DOHH2 (cell line): ENCODE measurements at regions not wholly inside any gene's neighbourhood (a gene's known extent, or its start where the extent isn't known, plus 50 kb on each side); places are given as distances from the start of the nearest gene placed in this dataset.

ENCODE experiments used
- H3F3A ChIP-seq: fragments of 200-600 bp; sonication (generic), shearing (Covaris generic); 2 replicates; pipeline ENCODE4 v1.6.0; 2016; ENCODE audit warnings: antibody characterized with exemption, mild to moderate bottlenecking; ENCODE audit not compliant: control insufficient read depth, insufficient read depth
- H3K27ac ChIP-seq: fragments of 200-600 bp; sonication (generic); 2 replicates; pipeline ENCODE4 v1.5.1; 2014; ENCODE audit warnings: low read depth, mild to moderate bottlenecking, low read length, moderate library complexity
- H3K27me3 ChIP-seq: fragments of 200-600 bp; sonication (generic); 2 replicates; pipeline ENCODE4 v1.6.1; 2014; ENCODE audit warnings: mild to moderate bottlenecking, low read length, mixed read lengths; ENCODE audit not compliant: control insufficient read depth
- H3K36me3 ChIP-seq: fragments of 200-600 bp; sonication (generic); 2 replicates; pipeline ENCODE4 v1.6.1; 2014; ENCODE audit warnings: mild to moderate bottlenecking, low read length, moderate library complexity, mixed read lengths; ENCODE audit not compliant: control insufficient read depth
- H3K4me1 ChIP-seq: fragments of 200-600 bp; sonication (generic); 2 replicates; pipeline ENCODE4 v1.6.1; 2014; ENCODE audit warnings: mild to moderate bottlenecking, low read length, mixed read lengths; ENCODE audit not compliant: control insufficient read depth
- H3K4me2 ChIP-seq: fragments of 200-600 bp; sonication (generic); 2 replicates; pipeline ENCODE4 v1.6.0; 2014; ENCODE audit warnings: mild to moderate bottlenecking, low read length, moderate library complexity
- H3K4me3 ChIP-seq: fragments of 200-600 bp; sonication (generic); 2 replicates; pipeline ENCODE4 v1.5.1; 2014; ENCODE audit warnings: mild to moderate bottlenecking, low read length, mixed read lengths
- H3K79me2 ChIP-seq: fragments of 200-600 bp; sonication (generic); 2 replicates; pipeline ENCODE4 v1.6.1; 2014; ENCODE audit warnings: mild to moderate bottlenecking, low read length, mixed read lengths; ENCODE audit not compliant: control insufficient read depth
- H3K9me2 ChIP-seq: fragments of 200-600 bp; sonication (generic); replicated peaks from 2 replicates; pipeline ENCODE4 v1.6.1; 2014; ENCODE audit warnings: mild to moderate bottlenecking, low read length, mixed read lengths; ENCODE audit not compliant: control insufficient read depth
- H3K9me3 ChIP-seq: fragments of 200-600 bp; sonication (generic); 2 replicates; pipeline ENCODE4 v1.6.1; 2014; ENCODE audit warnings: antibody characterized with exemption, low read length, mixed read lengths; ENCODE audit not compliant: control insufficient read depth, insufficient read depth
- H4K20me1 ChIP-seq: fragments of 200-600 bp; sonication (generic); 2 replicates; pipeline ENCODE4 v1.6.0; 2014; ENCODE audit warnings: low read depth, mild to moderate bottlenecking, antibody characterized with exemption, low read length, moderate library complexity; ENCODE audit not compliant: control insufficient read depth, insufficient read depth
- EZH2phosphoT487 ChIP-seq: fragments of 200-600 bp; sonication (generic); IDR thresholded peaks from 2 replicates; pipeline ENCODE4 v1.6.1; 2017; ENCODE audit warnings: borderline replicate concordance, mild to moderate bottlenecking, antibody characterized with exemption, low read length, moderate library complexity, mixed read lengths
- TF ChIP-seq, protein P1 (sequence below): fragments of 200-600 bp; sonication (generic); IDR thresholded peaks from one replicate; pipeline ENCODE4 v1.5.1; 2014; ENCODE audit warnings: antibody characterized with exemption, mild to moderate bottlenecking, low read depth, low read length; ENCODE audit not compliant: poor library complexity, severe bottlenecking

DNA sequence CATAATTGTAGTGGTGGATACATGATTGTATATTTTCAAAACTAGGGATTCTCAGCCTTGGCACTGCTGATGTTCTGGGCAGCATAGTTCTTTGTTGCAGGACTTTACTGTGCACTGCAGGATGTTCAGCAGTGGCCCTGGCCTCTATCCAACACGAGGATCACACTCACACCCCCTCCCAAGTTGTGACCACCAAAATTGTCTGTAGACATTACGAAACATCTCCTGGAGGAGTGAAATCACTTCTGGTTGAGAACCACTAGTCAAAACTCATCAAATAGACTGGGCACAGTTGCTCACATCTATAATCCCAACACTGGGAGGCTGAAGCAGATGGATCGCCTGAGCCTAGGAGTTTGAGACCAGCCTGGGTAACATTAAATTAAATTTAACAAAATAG lies 123.1 kb upstream of the CDYL start:
- Histone ChIP-seq H3K4me3 (no peak overlapping the region), H3K9me3 (no peaks in the 10 kb centered on the region), H3K36me3 (no peaks in the 10 kb centered on the region), H3K4me1 (no peaks in the 10 kb centered on the region), H3K27me3 (0 out of 2 replicates have a peak, but pooled peaks cover 3% of the 10 kb centered on the region), H3K27ac (no peak overlapping the region), H3K9me2 (no peaks in the 10 kb centered on the region), H3K79me2 (no peaks in the 10 kb centered on the region), H4K20me1 (no peaks in the 10 kb centered on the region), H3F3A (no peaks in the 10 kb centered on the region), H3K4me2 (no peak overlapping the region)
- TF ChIP-seq, protein P1, sequence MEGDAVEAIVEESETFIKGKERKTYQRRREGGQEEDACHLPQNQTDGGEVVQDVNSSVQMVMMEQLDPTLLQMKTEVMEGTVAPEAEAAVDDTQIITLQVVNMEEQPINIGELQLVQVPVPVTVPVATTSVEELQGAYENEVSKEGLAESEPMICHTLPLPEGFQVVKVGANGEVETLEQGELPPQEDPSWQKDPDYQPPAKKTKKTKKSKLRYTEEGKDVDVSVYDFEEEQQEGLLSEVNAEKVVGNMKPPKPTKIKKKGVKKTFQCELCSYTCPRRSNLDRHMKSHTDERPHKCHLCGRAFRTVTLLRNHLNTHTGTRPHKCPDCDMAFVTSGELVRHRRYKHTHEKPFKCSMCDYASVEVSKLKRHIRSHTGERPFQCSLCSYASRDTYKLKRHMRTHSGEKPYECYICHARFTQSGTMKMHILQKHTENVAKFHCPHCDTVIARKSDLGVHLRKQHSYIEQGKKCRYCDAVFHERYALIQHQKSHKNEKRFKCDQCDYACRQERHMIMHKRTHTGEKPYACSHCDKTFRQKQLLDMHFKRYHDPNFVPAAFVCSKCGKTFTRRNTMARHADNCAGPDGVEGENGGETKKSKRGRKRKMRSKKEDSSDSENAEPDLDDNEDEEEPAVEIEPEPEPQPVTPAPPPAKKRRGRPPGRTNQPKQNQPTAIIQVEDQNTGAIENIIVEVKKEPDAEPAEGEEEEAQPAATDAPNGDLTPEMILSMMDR, result no peak
- TF ChIP-seq EZH2phosphoT487, result no peak

DNA sequence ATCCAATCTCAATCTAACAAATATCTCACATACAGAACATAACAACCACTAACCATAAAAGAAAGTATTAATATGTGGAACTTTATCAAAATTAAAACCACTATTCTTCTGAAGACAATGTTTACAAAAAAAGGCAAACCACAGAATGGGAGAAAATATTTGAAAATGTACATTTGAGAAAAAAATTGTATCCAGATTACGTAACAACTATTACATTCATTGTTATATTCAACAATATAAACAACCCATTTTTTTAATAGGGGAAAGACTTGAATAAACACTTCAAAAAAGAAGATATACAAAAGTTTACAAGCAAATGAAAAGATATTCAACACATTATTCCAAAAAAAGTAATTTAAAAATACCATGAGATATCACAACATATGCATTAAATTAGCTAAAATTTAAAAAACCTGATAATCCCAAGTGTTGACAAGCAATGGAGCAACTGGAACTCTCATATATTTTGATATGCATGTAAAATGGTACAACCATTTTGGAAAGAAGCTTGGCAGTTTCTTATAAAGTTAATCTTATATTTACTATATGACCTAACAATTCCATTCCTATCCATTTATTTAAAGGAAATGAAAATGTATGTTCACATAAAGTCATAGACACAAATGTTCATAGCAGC lies 124.3 kb upstream of the CDYL start:
- no peaks in the 10 kb centered on the region for H3K9me3 ChIP-seq
- TF ChIP-seq, protein P1, result no peak
- no peak for TF ChIP-seq EZH2phosphoT487
- no peaks in the 10 kb centered on the region for H4K20me1 ChIP-seq
- no peaks in the 10 kb centered on the region for H3F3A ChIP-seq
- H3K4me1 ChIP-seq, result no peaks in the 10 kb centered on the region
- H3K79me2 ChIP-seq, result no peaks in the 10 kb centered on the region
- no peaks in the 10 kb centered on the region for H3K36me3 ChIP-seq
- H3K27ac ChIP-seq, result no peak overlapping the region
- no peaks in the 10 kb centered on the region for H3K9me2 ChIP-seq
- H3K4me2 ChIP-seq, result no peak overlapping the region
- no peak overlapping the region for H3K4me3 ChIP-seq
- H3K27me3 ChIP-seq, result 0 out of 2 replicates have a peak, but pooled peaks cover 3% of the 10 kb centered on the region

DNA sequence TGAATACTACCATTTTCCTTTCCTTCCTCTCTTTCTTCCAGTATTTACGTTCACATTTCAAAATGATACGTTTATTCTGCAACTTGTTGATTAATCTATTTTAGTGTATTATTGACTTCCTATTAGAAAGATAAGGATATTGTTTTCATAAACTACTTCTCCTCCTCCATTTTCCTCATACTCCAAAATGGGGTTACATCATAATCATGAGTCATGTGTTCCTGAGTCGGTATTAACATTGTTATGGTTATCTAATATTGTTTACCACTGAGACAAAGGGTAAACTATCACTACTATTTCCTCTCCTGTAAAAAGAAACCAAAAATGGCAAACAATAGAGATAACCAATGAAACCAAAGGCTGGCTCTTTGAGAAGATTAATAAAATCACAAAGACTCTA lies 126.5 kb upstream of the CDYL start:
- TF ChIP-seq, protein P1, result no peak
- H3K36me3 ChIP-seq, result no peaks in the 10 kb centered on the region
- 0 out of 2 replicates have a peak, but pooled peaks cover 3% of the 10 kb centered on the region for H3K27me3 ChIP-seq
- no peaks in the 10 kb centered on the region for H4K20me1 ChIP-seq
- no peaks in the 10 kb centered on the region for H3K9me3 ChIP-seq
- H3F3A ChIP-seq, result no peaks in the 10 kb centered on the region
- H3K27ac ChIP-seq, result no peak overlapping the region
- no peak overlapping the region for H3K4me2 ChIP-seq
- no peaks in the 10 kb centered on the region for H3K9me2 ChIP-seq
- H3K4me1 ChIP-seq, result no peaks in the 10 kb centered on the region
- H3K4me3 ChIP-seq, result no peak overlapping the region
- H3K79me2 ChIP-seq, result no peaks in the 10 kb centered on the region
